ENCODE measurements at regions not wholly inside any gene's neighbourhood (a gene's known extent, or its start where the extent isn't known, plus 50 kb on each side); places are given as distances from the start of the nearest gene placed in this dataset.
"Not testable (repeated sequence)": the region's sequence is repeated elsewhere in the genome, so short reads cannot be mapped to it uniquely, and the experiment has no call there.

DNA sequence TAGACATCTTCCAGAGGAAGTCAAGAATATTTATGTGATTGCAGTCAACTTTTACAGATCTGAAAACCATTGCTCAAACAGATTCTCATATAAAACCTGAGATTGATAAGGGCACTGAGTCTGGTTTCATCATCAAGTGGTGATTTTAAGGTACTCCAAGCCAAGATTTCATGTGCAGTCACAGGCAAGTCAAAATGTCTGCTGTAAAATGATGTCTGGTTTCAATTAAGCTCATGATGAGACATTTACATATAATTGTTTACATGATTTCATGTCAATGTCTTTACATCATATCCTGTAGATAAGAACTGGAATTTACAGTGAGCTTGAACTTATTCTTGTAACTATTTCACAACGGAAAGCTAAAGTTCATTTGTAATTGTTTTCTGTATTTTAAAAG, 1215.5 kb downstream of the ROBO2 start:
- no peak for DNase-seq (ENCODE audit: low spot score)

DNA sequence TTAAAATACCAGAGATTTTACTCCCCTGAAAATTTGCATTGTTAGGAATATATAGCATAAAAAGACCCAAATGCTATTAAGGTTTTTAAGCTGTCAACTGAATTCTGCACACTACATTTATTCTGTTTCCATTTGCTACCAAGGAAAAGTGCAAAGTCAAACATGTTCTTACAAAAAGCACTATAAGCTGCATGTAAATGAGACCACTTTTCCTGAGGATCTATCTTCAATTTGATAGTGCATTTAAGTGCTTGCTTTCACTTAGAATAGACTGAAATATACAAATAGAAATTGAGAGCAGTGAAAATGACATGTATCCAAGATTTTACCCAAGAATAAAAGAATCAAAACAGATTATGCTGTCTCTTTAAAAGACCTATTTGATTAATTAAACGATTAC, 1216.2 kb downstream of the ROBO2 start:
- no peak for DNase-seq (ENCODE audit: low spot score)

DNA sequence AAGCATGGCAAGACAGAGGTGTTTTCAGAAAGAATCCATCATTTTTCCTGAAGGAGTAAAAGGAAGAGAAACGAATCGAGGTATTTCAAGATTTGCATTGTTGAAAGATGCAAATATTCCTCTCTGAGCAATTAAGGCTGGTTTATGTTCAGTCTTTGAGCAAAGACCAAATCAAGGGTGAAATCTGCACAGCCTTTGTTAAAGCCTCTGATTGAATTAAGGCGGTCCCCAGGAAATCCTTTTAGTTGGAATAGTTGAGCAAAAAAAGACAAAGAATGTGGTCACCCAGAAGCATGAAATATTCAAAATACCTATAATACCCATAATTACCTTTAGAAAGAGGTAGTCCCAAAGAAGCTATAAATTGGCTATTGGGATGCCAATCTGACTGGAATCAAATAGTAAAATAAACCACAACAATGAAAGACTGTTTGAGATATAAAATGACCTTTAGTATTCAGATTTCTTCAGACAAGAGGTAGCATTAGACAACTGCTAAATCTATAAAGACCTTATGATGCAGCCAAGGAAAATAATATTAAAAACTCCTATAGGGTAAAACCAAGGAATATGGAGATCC, 1218.1 kb downstream of the ROBO2 start:
- no peak for DNase-seq (ENCODE audit: low spot score)

- peak; percentile 8 for DNase-seq (ENCODE audit: low spot score)
These were observed 1218.9 kb downstream of the ROBO2 start for GRCh38 chr3:78258798-78259197.

DNA sequence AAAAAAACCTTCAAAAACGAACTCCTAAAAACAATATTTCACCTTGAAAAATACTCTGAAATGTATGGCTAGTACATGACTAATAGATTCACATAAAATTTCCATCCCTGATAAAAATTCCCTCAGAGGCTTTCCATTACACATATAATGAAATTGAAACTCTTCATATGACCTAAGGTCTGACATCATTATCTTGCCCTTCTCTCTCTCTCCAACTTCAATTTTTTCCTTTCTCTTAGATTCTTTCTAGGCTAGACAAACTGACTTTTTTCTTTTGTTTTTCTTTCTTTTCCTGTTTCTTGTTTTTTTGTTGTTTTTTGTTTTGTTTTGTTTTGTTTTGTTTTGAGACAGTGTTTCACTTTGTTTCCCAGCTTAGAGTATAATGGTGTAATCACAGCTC, 1220.5 kb downstream of the ROBO2 start:
- no peak for DNase-seq (ENCODE audit: low spot score)

- not testable (repeated sequence) for DNase-seq (ENCODE audit: low spot score)
These were observed 1226.7 kb downstream of the ROBO2 start for GRCh38 chr3:78266550-78266949.

- no peak for DNase-seq (ENCODE audit: low spot score)
These were observed 1227.3 kb downstream of the ROBO2 start for GRCh38 chr3:78267235-78267634.

- no peak for DNase-seq (ENCODE audit: low spot score)
These were observed 1228.2 kb downstream of the ROBO2 start for GRCh38 chr3:78268087-78268486.

GRCh38 chr3:78268716-78269668, 1229.1 kb downstream of the ROBO2 start:
- no peak for DNase-seq (ENCODE audit: low spot score)

DNA sequence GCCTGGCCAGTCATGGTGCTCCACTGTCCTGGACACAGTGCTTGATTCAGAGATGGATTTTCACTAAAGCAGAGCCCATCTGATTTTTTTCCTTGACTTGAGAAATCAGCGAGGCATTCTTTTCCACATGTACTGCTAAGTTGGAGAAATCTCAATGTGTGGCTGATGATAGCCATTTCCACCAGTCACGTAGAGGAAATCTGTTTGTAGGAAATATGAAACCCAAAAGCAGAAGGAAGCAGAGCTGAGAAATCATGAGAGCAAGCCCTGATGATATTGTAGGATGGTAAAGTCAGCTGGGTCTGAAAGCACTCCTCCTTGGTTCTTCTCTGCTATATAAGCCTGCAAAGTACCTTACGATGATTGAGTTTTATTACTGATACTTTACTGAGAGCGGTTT, 1233.4 kb downstream of the ROBO2 start:
- no peak for DNase-seq (ENCODE audit: low spot score)

DNA sequence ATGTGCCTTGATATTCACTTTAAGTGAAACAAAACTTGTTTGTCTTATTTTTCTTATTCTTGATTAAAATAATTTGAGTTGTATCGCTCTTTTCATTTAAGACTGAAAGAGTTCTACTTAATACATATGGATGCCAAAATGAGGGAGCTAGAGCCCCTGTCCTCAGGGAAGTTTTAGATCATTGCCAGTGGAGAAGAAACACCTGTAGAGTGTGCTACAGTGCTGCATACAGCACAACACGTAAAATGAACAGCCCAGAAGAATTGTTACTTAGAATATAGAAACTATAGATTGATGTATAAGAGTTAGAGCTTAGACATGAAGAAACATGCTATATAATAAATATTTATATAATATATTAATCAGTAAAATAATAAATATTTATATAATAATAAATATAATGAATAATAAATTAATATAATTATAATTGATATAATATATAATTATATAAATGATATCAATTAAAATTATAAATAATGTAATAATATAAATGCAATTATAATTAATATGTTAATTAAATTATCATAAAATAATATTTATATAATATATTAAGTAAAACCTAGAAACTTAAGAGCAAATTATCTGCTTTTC, 1234.7 kb downstream of the ROBO2 start:
- no peak for DNase-seq (ENCODE audit: low spot score)

DNA sequence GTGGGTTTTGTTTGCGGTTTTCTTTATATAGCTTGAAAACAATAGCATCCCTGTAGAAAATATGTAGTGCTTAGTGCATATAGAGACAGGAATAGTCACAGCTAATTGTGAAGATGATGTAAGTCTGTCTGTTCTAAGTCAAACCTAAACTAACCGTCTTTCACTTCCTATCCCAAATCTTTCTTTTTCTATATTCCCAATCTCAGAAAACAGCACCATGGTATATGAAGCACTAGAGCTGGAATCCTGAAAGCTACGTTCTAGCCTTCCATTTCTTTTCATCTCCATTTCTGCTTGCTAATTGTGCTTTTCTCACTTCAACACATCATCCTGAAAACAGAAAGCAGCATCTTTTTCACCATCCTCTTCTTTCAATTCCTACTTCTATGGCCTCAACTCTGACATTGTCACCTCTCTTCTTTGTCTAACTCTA, 1235.5 kb downstream of the ROBO2 start:
- no peak for DNase-seq (ENCODE audit: low spot score)

GRCh38 chr3:78277220-78277619, 1237.3 kb downstream of the ROBO2 start:
- DNase-seq (ENCODE audit: low spot score): no peak

DNA sequence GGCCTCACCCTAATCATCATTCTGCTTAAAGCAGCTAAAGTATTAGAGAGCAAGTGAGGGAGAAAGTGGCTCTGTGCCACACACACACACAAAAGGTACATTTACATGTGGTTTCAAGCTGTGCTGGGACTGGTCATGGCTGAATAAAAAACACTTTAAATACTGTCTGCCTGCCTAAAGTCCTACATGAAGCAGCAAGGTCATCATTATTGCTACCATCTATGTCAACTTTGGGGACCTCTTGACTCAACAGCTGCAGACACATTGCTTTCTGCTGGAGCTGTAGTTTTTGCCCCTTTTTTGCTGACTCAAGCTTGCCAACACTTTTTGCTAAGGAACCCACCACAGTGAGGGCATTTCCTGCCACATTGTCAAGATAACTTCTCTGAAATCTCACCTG, 1237.9 kb downstream of the ROBO2 start:
- no peak for DNase-seq (ENCODE audit: low spot score)

DNA sequence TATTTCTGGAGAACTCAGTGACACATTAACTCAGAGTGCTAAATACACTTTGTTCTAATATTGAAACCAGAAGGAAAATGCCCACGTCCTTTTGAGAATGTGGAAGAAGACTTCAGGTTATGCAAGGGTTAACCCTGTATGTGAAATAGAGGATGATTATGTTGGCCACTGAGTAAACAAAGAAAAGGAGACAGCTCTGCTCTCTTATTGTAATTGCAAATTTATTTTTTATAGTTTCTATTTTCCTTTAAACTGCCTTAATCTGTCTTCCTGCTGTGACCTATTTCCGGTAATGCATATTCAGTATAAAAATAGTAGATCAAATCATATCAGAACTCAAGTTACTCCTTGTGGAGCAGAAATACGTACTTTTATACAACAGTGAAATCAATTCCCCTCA, 1239.2 kb downstream of the ROBO2 start:
- DNase-seq (ENCODE audit: low spot score): no peak

- no peak for DNase-seq (ENCODE audit: low spot score)
These were observed 1241.5 kb downstream of the ROBO2 start for GRCh38 chr3:78281381-78281780.

DNA sequence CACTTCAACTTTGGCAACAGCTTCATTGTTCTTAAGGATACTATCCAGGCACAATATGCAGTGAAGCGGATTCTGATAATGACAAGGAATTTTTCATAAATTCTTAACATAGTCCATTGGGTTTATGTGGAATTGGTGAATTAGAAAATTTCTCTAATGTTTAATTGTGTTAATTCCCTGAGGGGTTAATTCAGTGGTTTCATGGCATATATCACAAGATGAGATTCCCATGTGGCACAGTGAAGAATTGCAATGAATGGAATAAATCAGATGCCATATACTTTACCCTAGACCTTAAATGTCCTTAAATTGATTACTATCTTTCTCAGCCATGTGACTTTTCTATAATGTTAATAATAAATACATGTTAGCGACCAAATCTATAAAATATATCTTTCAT, 1244.1 kb downstream of the ROBO2 start:
- DNase-seq (ENCODE audit: low spot score): no peak

GRCh38 chr3:78285032-78285728, 1245.3 kb downstream of the ROBO2 start:
- no peak for DNase-seq (ENCODE audit: low spot score)

- no peak for DNase-seq (ENCODE audit: low spot score)
These were observed 1247.2 kb downstream of the ROBO2 start for GRCh38 chr3:78287085-78287484.

DNA sequence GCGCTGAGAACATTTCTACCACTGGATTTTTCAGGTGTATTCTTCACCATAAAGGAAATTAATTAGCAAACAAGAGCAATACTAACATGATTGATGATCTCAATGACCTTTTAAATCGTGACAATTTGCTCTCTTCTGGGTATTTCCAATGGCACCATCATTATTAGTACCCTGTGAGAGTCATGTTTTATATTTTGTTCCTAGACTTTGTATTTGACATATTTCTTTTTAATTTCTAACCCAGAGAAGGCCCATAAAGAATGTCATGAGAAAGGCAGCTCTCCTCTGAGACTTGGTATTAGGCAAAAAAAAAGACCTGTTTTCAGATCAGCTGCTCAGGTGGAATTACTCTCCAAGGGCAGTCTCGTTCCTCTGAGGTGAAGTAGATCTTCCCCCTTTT, 1253.4 kb downstream of the ROBO2 start:
- DNase-seq (ENCODE audit: low spot score): no peak

DNA sequence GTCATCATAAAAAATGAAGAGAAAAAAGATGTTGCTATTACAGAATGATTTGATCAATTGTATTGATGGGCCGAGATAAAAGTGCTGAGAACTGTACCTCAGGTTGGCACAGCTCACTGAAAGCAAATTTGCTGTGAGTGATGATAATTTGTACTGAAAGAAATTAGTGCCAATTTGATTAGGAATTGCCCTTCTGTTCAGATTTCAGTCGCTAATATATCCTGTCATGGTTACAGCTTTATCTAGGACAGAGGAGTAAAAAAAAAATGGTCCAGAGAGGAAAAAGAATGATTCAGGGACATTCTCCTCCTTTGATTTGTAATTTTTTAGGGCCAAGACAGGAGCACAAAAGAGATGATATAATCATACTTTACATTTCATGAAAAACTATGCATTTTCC, 1264.2 kb downstream of the ROBO2 start:
- DNase-seq (ENCODE audit: low spot score): no peak

- no peak for DNase-seq (ENCODE audit: low spot score)
These were observed 1273.0 kb downstream of the ROBO2 start for GRCh38 chr3:78312851-78313250.

All from A172 (cell line).